Esophagus muscularis mucosa (tissue), 3 donors: ENCODE measurements at regions not wholly inside any gene's neighbourhood (a gene's known extent, or its start where the extent isn't known, plus 50 kb on each side); places are given as distances from the start of the nearest gene placed in this dataset.

Experiments used
- CTCF ChIP-seq, 3 experiments: fragments of 200-600 bp in 2 of 3; fragments of 450-650 bp in 1 of 3; sonication (generic) in 2 of 3; IDR thresholded peaks; one replicate each; pipeline ENCODE4 v1.5.1; 2017 to 2019; ENCODE audit warnings: antibody characterized with exemption in 3 of 3, mild to moderate bottlenecking in 2 of 3, moderate library complexity in 1 of 3
- POLR2A ChIP-seq: fragments of 450-650 bp; IDR thresholded peaks from one replicate; pipeline ENCODE4 v1.6.1; 2017; ENCODE audit warnings: antibody characterized with exemption, moderate library complexity, mild to moderate bottlenecking, low read depth

- TF ChIP-seq CTCF (IDR thresholded peaks at IDR 0.05) (no peak), POLR2A (no peak)
Measured at GRCh38 chr9:82675102-82675501, 387.8 kb downstream of the RASEF start.
